Body of pancreas (tissue), 4 donors: ENCODE measurements at regions not wholly inside any gene's neighbourhood (a gene's known extent, or its start where the extent isn't known, plus 50 kb on each side); places are given as distances from the start of the nearest gene placed in this dataset.

Source experiments
- POLR2A ChIP-seq, 3 donors: fragments of 450-650 bp; IDR thresholded peaks; one replicate each; pipeline ENCODE4 v1.6.1; 2016; ENCODE audit warnings: antibody characterized with exemption in 3 of 3, mild to moderate bottlenecking in 2 of 3
- TF ChIP-seq, protein P1 (sequence below), 7 experiments: fragments of 450-650 bp in 4 of 7; fragments of 200-600 bp in 3 of 7; sonication (generic) in 3 of 7; IDR thresholded peaks; one replicate each; pipeline ENCODE4 v1.5.1; 2016 to 2019; ENCODE audit warnings: antibody characterized with exemption in 7 of 7

DNA sequence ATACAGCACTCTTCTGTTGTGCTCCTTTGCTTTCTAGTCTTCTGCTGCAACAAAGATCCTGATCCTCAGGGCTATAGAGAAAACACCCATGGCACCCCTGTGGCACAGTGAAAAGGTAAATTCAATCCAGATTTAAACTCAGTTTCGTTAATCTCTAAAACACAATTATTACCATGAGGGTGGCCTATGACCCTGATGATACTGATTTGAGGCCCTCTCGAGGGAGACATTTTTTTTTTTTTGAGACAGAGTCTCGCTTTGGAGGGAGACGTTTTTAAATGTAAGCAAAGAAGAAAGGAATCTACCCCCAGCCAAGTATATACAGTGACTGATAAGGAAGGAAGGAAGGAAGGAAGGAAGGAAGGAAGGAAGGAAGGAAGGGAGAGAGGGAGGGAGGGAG lies 967.8 kb upstream of the DIAPH2 start:
- TF ChIP-seq, protein P1, sequence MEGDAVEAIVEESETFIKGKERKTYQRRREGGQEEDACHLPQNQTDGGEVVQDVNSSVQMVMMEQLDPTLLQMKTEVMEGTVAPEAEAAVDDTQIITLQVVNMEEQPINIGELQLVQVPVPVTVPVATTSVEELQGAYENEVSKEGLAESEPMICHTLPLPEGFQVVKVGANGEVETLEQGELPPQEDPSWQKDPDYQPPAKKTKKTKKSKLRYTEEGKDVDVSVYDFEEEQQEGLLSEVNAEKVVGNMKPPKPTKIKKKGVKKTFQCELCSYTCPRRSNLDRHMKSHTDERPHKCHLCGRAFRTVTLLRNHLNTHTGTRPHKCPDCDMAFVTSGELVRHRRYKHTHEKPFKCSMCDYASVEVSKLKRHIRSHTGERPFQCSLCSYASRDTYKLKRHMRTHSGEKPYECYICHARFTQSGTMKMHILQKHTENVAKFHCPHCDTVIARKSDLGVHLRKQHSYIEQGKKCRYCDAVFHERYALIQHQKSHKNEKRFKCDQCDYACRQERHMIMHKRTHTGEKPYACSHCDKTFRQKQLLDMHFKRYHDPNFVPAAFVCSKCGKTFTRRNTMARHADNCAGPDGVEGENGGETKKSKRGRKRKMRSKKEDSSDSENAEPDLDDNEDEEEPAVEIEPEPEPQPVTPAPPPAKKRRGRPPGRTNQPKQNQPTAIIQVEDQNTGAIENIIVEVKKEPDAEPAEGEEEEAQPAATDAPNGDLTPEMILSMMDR (IDR thresholded peaks at IDR 0.05): no peak
- TF ChIP-seq POLR2A (IDR thresholded peaks at IDR 0.05): no peak
